IMR-90 (cell line): ENCODE measurements at regions not wholly inside any gene's neighbourhood (a gene's known extent, or its start where the extent isn't known, plus 50 kb on each side); places are given as distances from the start of the nearest gene placed in this dataset.

Source experiments
- ATAC-seq: fragments of 200-7000 bp; cut with Tn5 transposase; 2 replicates; pipeline ENCODE4 v1.9.1; 2020; ENCODE audit warnings: low read depth, mild to moderate bottlenecking, moderate library complexity
- BruUV-seq: library from RNA; stranded (reverse); fragments of 400-500 nt; replicated peaks from 2 replicates; lab custom pipeline; 2021; lab: Mats Ljungman, UMichigan
- CTCF ChIA-PET: fragments of 300-600 bp; formaldehyde crosslinking; extraction: SDS; loops from one replicate; lab custom pipeline; 2021; ENCODE audit warnings: antibody characterized with exemption; lab: Yijun Ruan, JAX
- POLR2A ChIA-PET: fragments of 300-600 bp; sonication (Branson Sonifier 250); formaldehyde crosslinking; loops from one replicate; lab custom pipeline; 2022; ENCODE audit warnings: antibody characterized with exemption; ENCODE audit not compliant: unreplicated experiment; lab: Charles Lee
- DNase-seq: peaks from one replicate; pipeline ENCODE4 v3.0.0; 2013
- H2AFZ ChIP-seq: replicated peaks from 2 replicates; pipeline ENCODE3; 2013; ENCODE audit warnings: low read length, mild to moderate bottlenecking; ENCODE audit not compliant: poor library complexity
- H2AK5ac ChIP-seq: 2 replicates; pipeline ENCODE4 v1.6.1; 2013; ENCODE audit warnings: low read depth, low read length, inconsistent platforms
- H2AK9ac ChIP-seq: replicated peaks from 2 replicates; pipeline ENCODE3; 2013; ENCODE audit warnings: mild to moderate bottlenecking, low read depth, low read length, moderate library complexity; ENCODE audit not compliant: poor library complexity
- H2BK120ac ChIP-seq: 2 replicates; pipeline ENCODE4 v1.6.1; 2013; ENCODE audit warnings: low read depth, low read length, inconsistent platforms
- H2BK15ac ChIP-seq: 3 replicates; pipeline ENCODE4 v1.6.1; 2013; ENCODE audit warnings: low read depth, low read length, inconsistent platforms
- H2BK20ac ChIP-seq: 2 replicates; pipeline ENCODE4 v1.6.1; 2013; ENCODE audit warnings: low read depth, mild to moderate bottlenecking, inconsistent platforms, low read length, moderate library complexity
- H2BK5ac ChIP-seq: 2 replicates; pipeline ENCODE4 v1.6.1; 2013; ENCODE audit warnings: mild to moderate bottlenecking, low read depth, low read length, inconsistent platforms; ENCODE audit not compliant: poor library complexity, severe bottlenecking
- H3K14ac ChIP-seq: replicated peaks from 2 replicates; pipeline ENCODE4 v1.6.1; 2013; ENCODE audit warnings: low read depth, low read length, inconsistent platforms
- H3K18ac ChIP-seq: 2 replicates; pipeline ENCODE4 v1.6.1; 2013; ENCODE audit warnings: low read depth, low read length, control low read depth
- H3K23ac ChIP-seq: 2 replicates; pipeline ENCODE4 v1.6.1; 2013; ENCODE audit warnings: low read depth, low read length, inconsistent platforms
- H3K27ac ChIP-seq: 2 replicates; pipeline ENCODE4 v1.5.1; 2013; ENCODE audit warnings: mild to moderate bottlenecking, control low read depth, low read length; ENCODE audit not compliant: insufficient read depth
- H3K27me3 ChIP-seq: 2 replicates; pipeline ENCODE4 v1.6.1; 2013; ENCODE audit warnings: low read length; ENCODE audit not compliant: control insufficient read depth, insufficient read depth
- H3K36me3 ChIP-seq: 2 replicates; pipeline ENCODE4 v1.6.1; 2013; ENCODE audit warnings: low read length, mixed read lengths; ENCODE audit not compliant: control insufficient read depth, insufficient read depth
- H3K4ac ChIP-seq: 2 replicates; pipeline ENCODE4 v1.6.1; 2013; ENCODE audit warnings: low read depth, low read length, inconsistent platforms
- H3K4me1 ChIP-seq: 2 replicates; pipeline ENCODE4 v1.6.1; 2013; ENCODE audit warnings: low read length, mixed read lengths; ENCODE audit not compliant: control insufficient read depth, insufficient read depth
- H3K4me2 ChIP-seq: 2 replicates; pipeline ENCODE4 v1.6.1; 2013; ENCODE audit warnings: low read depth, mild to moderate bottlenecking, control low read depth, low read length, moderate library complexity
- H3K4me3 ChIP-seq: 2 replicates; pipeline ENCODE4 v1.5.1; 2013; ENCODE audit warnings: low read depth, mild to moderate bottlenecking, control low read depth, low read length, moderate library complexity; ENCODE audit not compliant: insufficient read depth
- H3K56ac ChIP-seq: 2 replicates; pipeline ENCODE4 v1.6.1; 2013; ENCODE audit warnings: low read length, inconsistent platforms; ENCODE audit not compliant: insufficient read depth; ENCODE audit errors: extremely low read depth
- H3K79me1 ChIP-seq, 2 experiments: 2 replicates each; pipeline ENCODE4 v1.6.1; 2013; ENCODE audit warnings: low read length in 2 of 2, inconsistent platforms in 1 of 2, low read depth in 1 of 2
- H3K9ac ChIP-seq: 2 replicates; pipeline ENCODE4 v1.6.1; 2013; ENCODE audit warnings: low read depth, low read length, control low read depth
- H3K9me1 ChIP-seq: 2 replicates; pipeline ENCODE4 v1.6.1; 2013; ENCODE audit warnings: low read length, inconsistent platforms; ENCODE audit not compliant: insufficient read depth
- H3K9me3 ChIP-seq: 2 replicates; pipeline ENCODE4 v1.6.1; 2013; ENCODE audit warnings: low read length; ENCODE audit not compliant: control insufficient read depth, insufficient read depth
- H4K20me1 ChIP-seq: 2 replicates; pipeline ENCODE4 v1.6.1; 2013; ENCODE audit warnings: low read length, inconsistent platforms; ENCODE audit not compliant: insufficient read depth
- H4K5ac ChIP-seq: 2 replicates; pipeline ENCODE4 v1.6.1; 2013; ENCODE audit warnings: mild to moderate bottlenecking, low read depth, low read length, control low read depth
- H4K8ac ChIP-seq, 2 experiments: 2 replicates each; pipeline ENCODE4 v1.6.1; 2013; ENCODE audit warnings: low read depth in 2 of 2, low read length in 2 of 2, control low read depth in 1 of 2, inconsistent platforms in 1 of 2
- H4K91ac ChIP-seq: 2 replicates; pipeline ENCODE4 v1.6.1; 2013; ENCODE audit warnings: low read depth, low read length, inconsistent platforms; ENCODE audit not compliant: insufficient read depth
- BHLHE40 ChIP-seq: fragments of 150-350 bp; IDR thresholded peaks from 2 replicates; pipeline ENCODE4 v1.6.1; 2016; ENCODE audit warnings: mild to moderate bottlenecking, low read depth, low read length
- CEBPB ChIP-seq: IDR thresholded peaks from 2 replicates; pipeline ENCODE4 v1.6.1; 2012; ENCODE audit warnings: low read depth, low read length, improper control_type of control experiment
- CHD1 ChIP-seq: IDR thresholded peaks from 2 replicates; pipeline ENCODE4 v1.6.1; 2012; ENCODE audit warnings: low read depth, low read length, improper control_type of control experiment
- FOS ChIP-seq: fragments of 150-350 bp; IDR thresholded peaks from 2 replicates; pipeline ENCODE4 v1.6.1; 2016; ENCODE audit warnings: low read depth, low read length
- MAFK ChIP-seq: IDR thresholded peaks from 2 replicates; pipeline ENCODE4 v1.6.1; 2012; ENCODE audit warnings: low read depth, low read length, improper control_type of control experiment
- MAZ ChIP-seq: IDR thresholded peaks from 2 replicates; pipeline ENCODE4 v1.6.1; 2012; ENCODE audit warnings: low read depth, mild to moderate bottlenecking, low read length, improper control_type of control experiment, moderate library complexity, borderline replicate concordance
- MXI1 ChIP-seq: IDR thresholded peaks from 2 replicates; pipeline ENCODE4 v1.6.1; 2012; ENCODE audit warnings: low read depth, mild to moderate bottlenecking, low read length, moderate library complexity, borderline replicate concordance
- NFE2L2 ChIP-seq: fragments of 150-350 bp; IDR thresholded peaks from 2 replicates; pipeline ENCODE4 v1.6.1; 2016; ENCODE audit warnings: low read depth, mild to moderate bottlenecking, low read length
- POLR2A ChIP-seq: IDR thresholded peaks from 2 replicates; pipeline ENCODE4 v1.6.1; 2012; ENCODE audit warnings: mild to moderate bottlenecking, low read depth, low read length
- RAD21 ChIP-seq: IDR thresholded peaks from 2 replicates; pipeline ENCODE4 v1.6.1; 2012; ENCODE audit warnings: low read length, improper control_type of control experiment
- RCOR1 ChIP-seq: IDR thresholded peaks from 2 replicates; pipeline ENCODE4 v1.6.1; 2012; ENCODE audit warnings: mild to moderate bottlenecking, low read length, improper control_type of control experiment; ENCODE audit not compliant: insufficient replicate concordance
- RFX5 ChIP-seq: IDR thresholded peaks from 2 replicates; pipeline ENCODE4 v1.8.0; 2012; ENCODE audit warnings: low read depth, mild to moderate bottlenecking, low read length, moderate library complexity
- SMC3 ChIP-seq: fragments of 150-350 bp; IDR thresholded peaks from 2 replicates; pipeline ENCODE4 v1.6.1; 2016; ENCODE audit warnings: low read depth, mild to moderate bottlenecking, antibody characterized with exemption, low read length, moderate library complexity
- dilution Hi-C: fragments of 300-500 bp; cut with HindIII; formaldehyde crosslinking; loops from one replicate; pipeline ENCODE4 v1.14.3; 2018; ENCODE audit warnings: low sequenced_read_pairs; ENCODE audit not compliant: unreplicated experiment
- in situ Hi-C: fragments of 300-500 bp; cut with MboI; formaldehyde crosslinking; loops from 3 replicates; pipeline ENCODE4 v1.14.3; 2019; ENCODE audit warnings: low sequenced_read_pairs, inconsistent platforms, mixed read lengths
- intact Hi-C: fragments of 100-400 bp; cut with micrococcal nuclease; formaldehyde crosslinking; loops from 2 replicates; pipeline ENCODE4 v1.10.0; 2022
- TF ChIP-seq, protein P1 (sequence below): fragments of 150-350 bp; IDR thresholded peaks from 2 replicates; pipeline ENCODE4 v1.6.1; 2016; ENCODE audit warnings: low read depth, mild to moderate bottlenecking, low read length, moderate library complexity, borderline replicate concordance
- TF ChIP-seq, protein P2 (sequence below): fragments of 150-350 bp; IDR thresholded peaks from 2 replicates; pipeline ENCODE4 v1.6.1; 2017; ENCODE audit warnings: mild to moderate bottlenecking, antibody characterized with exemption, low read length, low read depth
- TF ChIP-seq, protein P3 (sequence below): conservative IDR thresholded peaks from 2 replicates; pipeline ENCODE4 v1.5.1; 2012; ENCODE audit warnings: mild to moderate bottlenecking, low read depth, low read length, improper control_type of control experiment

DNA sequence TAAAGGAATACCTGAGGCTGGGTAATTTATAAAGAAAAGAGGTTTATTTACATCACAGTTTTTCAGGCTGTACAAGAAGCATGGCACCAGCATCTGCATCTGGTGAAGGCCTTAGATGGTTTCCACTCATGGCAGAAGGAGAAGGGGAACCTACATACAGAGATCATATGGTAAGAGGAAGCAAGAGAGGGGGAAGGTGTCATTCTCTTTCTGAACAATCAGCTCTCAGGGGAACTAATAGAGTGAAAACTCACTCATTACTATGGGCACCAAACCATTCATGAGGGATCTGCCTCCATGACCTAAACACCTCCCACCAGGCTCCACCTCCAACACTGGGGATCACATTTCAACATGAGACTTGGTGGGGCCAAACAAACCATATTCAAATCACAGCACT lies 61.7 kb upstream of the PPP1R2C start:
- Histone ChIP-seq H4K8ac (no peak overlapping the region), H2BK120ac (no peak overlapping the region), H3K9me1 (no peaks in the 10 kb centered on the region), H2BK5ac (no peak overlapping the region), H2AK9ac (no peak overlapping the region), H2AFZ (no peak overlapping the region), H3K4me1 (no peaks in the 10 kb centered on the region), H3K4ac (no peak overlapping the region), H4K91ac (no peak overlapping the region), H3K9ac (no peak overlapping the region), H3K4me2 (no peak overlapping the region), H3K79me1 (no peaks in the 10 kb centered on the region), H2AK5ac (no peak overlapping the region), H3K27ac (no peak overlapping the region), H3K36me3 (no peaks in the 10 kb centered on the region), H4K5ac (no peak overlapping the region), H3K27me3 (no peaks in the 10 kb centered on the region), H3K56ac (no peak overlapping the region), H3K9me3 (no peaks in the 10 kb centered on the region), H3K14ac (no peak overlapping the region), H2BK15ac (no peak overlapping the region), H3K4me3 (no peak overlapping the region), H3K23ac (no peak overlapping the region), H4K20me1 (no peaks in the 10 kb centered on the region), H2BK20ac (no peak overlapping the region), H3K18ac (no peak overlapping the region)
- intact Hi-C loops, result no loop called here
- in situ Hi-C loops, result no loop called here
- POLR2A ChIA-PET, result no interaction called here
- ATAC-seq (no peak), DNase-seq (no peak)
- dilution Hi-C loops, result no loop called here
- TF ChIP-seq, protein P1, sequence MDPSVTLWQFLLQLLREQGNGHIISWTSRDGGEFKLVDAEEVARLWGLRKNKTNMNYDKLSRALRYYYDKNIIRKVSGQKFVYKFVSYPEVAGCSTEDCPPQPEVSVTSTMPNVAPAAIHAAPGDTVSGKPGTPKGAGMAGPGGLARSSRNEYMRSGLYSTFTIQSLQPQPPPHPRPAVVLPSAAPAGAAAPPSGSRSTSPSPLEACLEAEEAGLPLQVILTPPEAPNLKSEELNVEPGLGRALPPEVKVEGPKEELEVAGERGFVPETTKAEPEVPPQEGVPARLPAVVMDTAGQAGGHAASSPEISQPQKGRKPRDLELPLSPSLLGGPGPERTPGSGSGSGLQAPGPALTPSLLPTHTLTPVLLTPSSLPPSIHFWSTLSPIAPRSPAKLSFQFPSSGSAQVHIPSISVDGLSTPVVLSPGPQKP, result no peak
- TF ChIP-seq MAFK (no peak), NFE2L2 (no peak), RFX5 (no peak), SMC3 (no peak), POLR2A (no peak), CHD1 (no peak), BHLHE40 (no peak), RCOR1 (no peak), CEBPB (no peak), MXI1 (no peak), RAD21 (no peak), MAZ (no peak), FOS (no peak)
- TF ChIP-seq, protein P2, sequence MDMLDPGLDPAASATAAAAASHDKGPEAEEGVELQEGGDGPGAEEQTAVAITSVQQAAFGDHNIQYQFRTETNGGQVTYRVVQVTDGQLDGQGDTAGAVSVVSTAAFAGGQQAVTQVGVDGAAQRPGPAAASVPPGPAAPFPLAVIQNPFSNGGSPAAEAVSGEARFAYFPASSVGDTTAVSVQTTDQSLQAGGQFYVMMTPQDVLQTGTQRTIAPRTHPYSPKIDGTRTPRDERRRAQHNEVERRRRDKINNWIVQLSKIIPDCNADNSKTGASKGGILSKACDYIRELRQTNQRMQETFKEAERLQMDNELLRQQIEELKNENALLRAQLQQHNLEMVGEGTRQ, result no peak
- TF ChIP-seq, protein P3, sequence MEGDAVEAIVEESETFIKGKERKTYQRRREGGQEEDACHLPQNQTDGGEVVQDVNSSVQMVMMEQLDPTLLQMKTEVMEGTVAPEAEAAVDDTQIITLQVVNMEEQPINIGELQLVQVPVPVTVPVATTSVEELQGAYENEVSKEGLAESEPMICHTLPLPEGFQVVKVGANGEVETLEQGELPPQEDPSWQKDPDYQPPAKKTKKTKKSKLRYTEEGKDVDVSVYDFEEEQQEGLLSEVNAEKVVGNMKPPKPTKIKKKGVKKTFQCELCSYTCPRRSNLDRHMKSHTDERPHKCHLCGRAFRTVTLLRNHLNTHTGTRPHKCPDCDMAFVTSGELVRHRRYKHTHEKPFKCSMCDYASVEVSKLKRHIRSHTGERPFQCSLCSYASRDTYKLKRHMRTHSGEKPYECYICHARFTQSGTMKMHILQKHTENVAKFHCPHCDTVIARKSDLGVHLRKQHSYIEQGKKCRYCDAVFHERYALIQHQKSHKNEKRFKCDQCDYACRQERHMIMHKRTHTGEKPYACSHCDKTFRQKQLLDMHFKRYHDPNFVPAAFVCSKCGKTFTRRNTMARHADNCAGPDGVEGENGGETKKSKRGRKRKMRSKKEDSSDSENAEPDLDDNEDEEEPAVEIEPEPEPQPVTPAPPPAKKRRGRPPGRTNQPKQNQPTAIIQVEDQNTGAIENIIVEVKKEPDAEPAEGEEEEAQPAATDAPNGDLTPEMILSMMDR, result no peak
- no TSS peak for BruUV-seq
- CTCF ChIA-PET, result no interaction called here
